ENCODE measurements at regions not wholly inside any gene's neighbourhood (a gene's known extent, or its start where the extent isn't known, plus 50 kb on each side); places are given as distances from the start of the nearest gene placed in this dataset.
"Not testable (repeated sequence)": the region's sequence is repeated elsewhere in the genome, so short reads cannot be mapped to it uniquely, and the experiment has no call there.

DNA sequence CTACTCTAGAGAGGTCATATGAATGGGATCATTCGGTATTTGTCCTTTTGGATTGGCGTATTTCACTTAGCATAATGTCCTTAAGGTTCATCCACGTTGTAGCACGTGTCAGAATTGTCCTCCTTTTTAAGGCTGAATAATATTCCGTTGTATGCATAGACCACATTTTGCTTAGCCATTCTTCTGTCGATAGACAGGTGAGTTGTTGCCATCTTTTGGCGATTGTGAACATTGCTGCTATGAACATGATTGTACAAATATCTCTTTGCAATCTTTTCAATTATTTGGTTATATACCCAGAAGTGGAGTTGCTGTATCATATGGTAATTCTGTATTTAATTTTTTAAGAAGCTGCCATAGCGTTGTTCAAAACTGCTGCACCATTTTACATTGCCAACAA lies 52.4 kb upstream of the GOLGA8J start:
- no peaks in the 10 kb centered on the region for H3K9me3 Mint-ChIP-seq (ENCODE audit: low read depth)
- H3K36me3 Mint-ChIP-seq = no peaks in the 10 kb centered on the region
- peaks cover 3% of the 10 kb centered on the region for H3K27me3 Mint-ChIP-seq
- no peak overlapping the region for H3K4me3 Mint-ChIP-seq
- CTCF ChIA-PET = no interaction called here
- ATAC-seq (no peak), DNase-seq (no peak)
- H3K4me1 Mint-ChIP-seq = no peaks in the 10 kb centered on the region
- no peak overlapping the region for H3K27ac Mint-ChIP-seq

DNA sequence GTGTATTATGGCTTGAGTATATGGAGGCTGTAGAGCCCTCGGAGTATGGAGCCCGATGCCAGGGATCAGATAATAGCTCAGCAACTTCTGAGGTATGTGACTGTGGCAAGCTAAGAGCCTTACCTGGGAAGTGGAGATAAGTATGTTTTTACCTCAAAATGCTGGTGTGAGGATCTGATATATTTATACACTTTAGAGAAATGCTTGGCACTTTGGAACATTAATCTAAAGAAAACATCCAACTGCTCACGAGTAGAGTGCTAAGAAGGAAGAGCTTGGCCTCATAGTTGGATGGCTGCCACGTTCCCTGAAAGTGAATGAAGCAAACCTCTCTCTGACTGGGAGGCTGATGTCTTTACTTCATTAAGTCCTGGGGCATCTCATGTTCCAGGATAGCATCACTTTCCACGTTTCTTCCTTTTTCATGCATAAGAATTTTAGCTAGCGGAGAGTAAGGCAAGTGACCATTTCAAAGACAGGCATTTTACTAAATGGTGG lies 58.9 kb upstream of the GOLGA8J start:
- H3K36me3 Mint-ChIP-seq = no peaks in the 10 kb centered on the region
- H3K4me1 Mint-ChIP-seq = no peaks in the 10 kb centered on the region
- ATAC-seq (no peak), DNase-seq (no peak)
- H3K9me3 Mint-ChIP-seq (ENCODE audit: low read depth) = no peaks in the 10 kb centered on the region
- no peak overlapping the region for H3K4me3 Mint-ChIP-seq
- H3K27me3 Mint-ChIP-seq = peaks cover 9% of the 10 kb centered on the region
- CTCF ChIA-PET = no interaction called here
- H3K27ac Mint-ChIP-seq = no peak overlapping the region

- Mint-ChIP-seq H3K27ac (no peak overlapping the region), H3K4me1 (no peaks in the 10 kb centered on the region)
- no peak for ATAC-seq
Measured at GRCh38 chr15:30010746-30011145, 72.0 kb upstream of the GOLGA8J start.

GRCh38 chr15:30008156-30008555 lies 74.6 kb upstream of the GOLGA8J start:
- no peak for DNase-seq
- Mint-ChIP-seq H3K27me3 (peaks cover 3% of the 10 kb centered on the region), H3K4me1 (no peaks in the 10 kb centered on the region), H3K4me3 (no peak overlapping the region), H3K27ac (no peak overlapping the region), H3K9me3 (ENCODE audit: low read depth) (no peaks in the 10 kb centered on the region), H3K36me3 (no peaks in the 10 kb centered on the region)
- ATAC-seq = no peak
- CTCF ChIA-PET = no interaction called here

More at GRCh38 chr15:30010746-30011145, 72.0 kb upstream of the GOLGA8J start:
- Mint-ChIP-seq H3K4me3 (no peak overlapping the region), H3K36me3 (no peaks in the 10 kb centered on the region), H3K27me3 (peaks cover 7% of the 10 kb centered on the region), H3K9me3 (ENCODE audit: low read depth) (no peaks in the 10 kb centered on the region)
- no peak for DNase-seq
- CTCF ChIA-PET = no interaction called here

GRCh38 chr15:30001602-30002001 lies 81.2 kb upstream of the GOLGA8J start:
- DNase-seq (no peak), ATAC-seq (no peak)
- no peak overlapping the region for H3K27ac Mint-ChIP-seq
- H3K4me1 Mint-ChIP-seq = no peaks in the 10 kb centered on the region
- CTCF ChIA-PET = no interaction called here
- no peaks in the 10 kb centered on the region for H3K27me3 Mint-ChIP-seq
- no peak overlapping the region for H3K4me3 Mint-ChIP-seq
- H3K36me3 Mint-ChIP-seq = no peaks in the 10 kb centered on the region
- no peaks in the 10 kb centered on the region for H3K9me3 Mint-ChIP-seq (ENCODE audit: low read depth)

GRCh38 chr15:29998033-29998432 lies 84.7 kb upstream of the GOLGA8J start:
- CTCF ChIA-PET = no interaction called here
- Mint-ChIP-seq H3K4me3 (no peak overlapping the region), H3K9me3 (ENCODE audit: low read depth) (no peaks in the 10 kb centered on the region), H3K4me1 (no peaks in the 10 kb centered on the region), H3K36me3 (no peaks in the 10 kb centered on the region), H3K27ac (no peak overlapping the region), H3K27me3 (no peaks in the 10 kb centered on the region)
- DNase-seq (no peak), ATAC-seq (no peak)

DNA sequence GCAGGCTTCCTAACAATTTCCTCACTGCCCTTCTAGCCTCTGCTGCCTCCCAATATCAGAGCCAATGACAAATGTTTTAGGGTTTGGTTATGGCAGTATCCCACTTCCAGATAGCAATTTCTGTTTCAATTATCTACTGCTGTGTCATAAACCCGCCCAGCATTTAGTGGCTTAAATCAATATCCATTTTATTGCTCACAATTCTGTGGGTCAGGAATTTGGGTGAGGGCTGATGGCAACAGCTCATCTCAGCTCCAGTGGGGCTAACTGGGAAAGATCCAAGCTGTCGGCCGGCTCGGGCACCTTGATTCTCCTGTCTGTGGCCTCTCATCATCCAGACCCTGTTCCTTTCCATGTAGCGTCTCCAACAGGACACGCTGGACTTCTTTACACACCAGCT lies 85.3 kb upstream of the GOLGA8J start:
- CTCF ChIA-PET = no interaction called here
- no peaks in the 10 kb centered on the region for H3K9me3 Mint-ChIP-seq (ENCODE audit: low read depth)
- no peaks in the 10 kb centered on the region for H3K36me3 Mint-ChIP-seq
- no peaks in the 10 kb centered on the region for H3K4me1 Mint-ChIP-seq
- no peaks in the 10 kb centered on the region for H3K27me3 Mint-ChIP-seq
- ATAC-seq = no peak
- H3K27ac Mint-ChIP-seq = no peak overlapping the region
- no peak for DNase-seq
- no peak overlapping the region for H3K4me3 Mint-ChIP-seq

DNA sequence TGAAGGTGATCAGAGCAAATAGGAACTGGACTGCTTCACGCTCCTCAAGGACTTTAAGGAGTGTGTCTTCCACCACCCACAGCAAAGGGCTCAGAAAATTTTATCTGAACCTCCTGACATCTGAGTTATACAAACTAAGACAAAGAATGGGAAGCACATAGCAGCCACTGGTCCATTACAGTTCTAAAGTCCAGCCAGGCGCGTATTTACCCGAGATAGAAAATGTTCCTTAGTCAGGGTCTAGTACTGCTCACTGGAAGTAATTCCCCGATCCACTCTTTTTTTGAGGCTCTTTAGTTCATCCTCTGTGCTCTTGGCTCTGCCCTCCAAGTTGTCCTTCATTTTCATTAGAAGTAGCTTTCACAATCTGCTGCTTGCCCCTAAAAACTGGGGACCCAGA lies 88.5 kb upstream of the GOLGA8J start:
- CTCF ChIA-PET = no interaction called here
- no peak overlapping the region for H3K27ac Mint-ChIP-seq
- no peaks in the 10 kb centered on the region for H3K9me3 Mint-ChIP-seq (ENCODE audit: low read depth)
- ATAC-seq (no peak), DNase-seq (no peak)
- no peak overlapping the region for H3K4me3 Mint-ChIP-seq
- H3K36me3 Mint-ChIP-seq = no peaks in the 10 kb centered on the region
- no peaks in the 10 kb centered on the region for H3K27me3 Mint-ChIP-seq
- no peaks in the 10 kb centered on the region for H3K4me1 Mint-ChIP-seq

- Mint-ChIP-seq H3K4me3 (no peak overlapping the region), H3K27ac (no peak overlapping the region), H3K27me3 (peaks cover 1% of the 10 kb centered on the region), H3K9me3 (ENCODE audit: low read depth) (no peaks in the 10 kb centered on the region), H3K36me3 (no peaks in the 10 kb centered on the region), H3K4me1 (no peaks in the 10 kb centered on the region)
- DNase-seq (no peak), ATAC-seq (no peak)
- CTCF ChIA-PET = no interaction called here
Measured at GRCh38 chr15:29990954-29991353, 91.8 kb upstream of the GOLGA8J start.

GRCh38 chr15:29990035-29990434 lies 92.7 kb upstream of the GOLGA8J start:
- no peak overlapping the region for H3K4me3 Mint-ChIP-seq
- H3K27ac Mint-ChIP-seq = no peak overlapping the region
- DNase-seq (no peak), ATAC-seq (no peak)
- no peaks in the 10 kb centered on the region for H3K9me3 Mint-ChIP-seq (ENCODE audit: low read depth)
- CTCF ChIA-PET = no interaction called here
- H3K27me3 Mint-ChIP-seq = peaks cover 5% of the 10 kb centered on the region
- no peaks in the 10 kb centered on the region for H3K4me1 Mint-ChIP-seq
- no peaks in the 10 kb centered on the region for H3K36me3 Mint-ChIP-seq

DNA sequence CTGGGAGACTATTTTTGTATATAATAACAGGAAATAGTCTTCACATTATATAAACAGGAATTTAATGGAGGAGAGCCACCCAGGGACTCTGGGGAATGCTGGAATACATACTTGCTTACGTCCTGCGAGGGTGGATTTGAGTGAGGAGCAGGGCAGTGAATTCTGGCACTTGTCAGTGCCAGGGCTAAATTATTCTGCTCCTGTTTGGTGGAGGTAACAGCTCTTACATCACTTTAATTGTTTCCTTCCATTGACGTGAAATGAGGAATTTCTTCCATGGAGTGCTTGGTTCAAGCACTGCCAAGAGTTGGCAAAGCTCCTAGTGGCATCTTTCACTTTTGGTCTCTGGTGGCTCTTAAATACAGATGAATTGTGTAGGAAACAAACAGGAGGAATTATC lies 94.1 kb upstream of the GOLGA8J start:
- no peak for DNase-seq
- ATAC-seq = no peak
- Mint-ChIP-seq H3K27ac (no peak overlapping the region), H3K4me3 (no peak overlapping the region), H3K4me1 (no peaks in the 10 kb centered on the region), H3K36me3 (no peaks in the 10 kb centered on the region), H3K9me3 (ENCODE audit: low read depth) (no peaks in the 10 kb centered on the region), H3K27me3 (peaks cover 5% of the 10 kb centered on the region)
- CTCF ChIA-PET = no interaction called here

GRCh38 chr15:29986946-29987345 lies 95.8 kb upstream of the GOLGA8J start:
- CTCF ChIA-PET = interaction anchor here (1.1 kb wide), 1 partner anchor 57 kb away, joined by 3 read pairs; no protein-coding TSS in a partner anchor
- H3K4me1 Mint-ChIP-seq = no peaks in the 10 kb centered on the region
- H3K36me3 Mint-ChIP-seq = no peaks in the 10 kb centered on the region
- H3K27me3 Mint-ChIP-seq = peaks cover 5% of the 10 kb centered on the region
- no peak overlapping the region for H3K27ac Mint-ChIP-seq
- no peak overlapping the region for H3K4me3 Mint-ChIP-seq
- DNase-seq = no peak
- H3K9me3 Mint-ChIP-seq (ENCODE audit: low read depth) = no peaks in the 10 kb centered on the region
- ATAC-seq = no peak

DNA sequence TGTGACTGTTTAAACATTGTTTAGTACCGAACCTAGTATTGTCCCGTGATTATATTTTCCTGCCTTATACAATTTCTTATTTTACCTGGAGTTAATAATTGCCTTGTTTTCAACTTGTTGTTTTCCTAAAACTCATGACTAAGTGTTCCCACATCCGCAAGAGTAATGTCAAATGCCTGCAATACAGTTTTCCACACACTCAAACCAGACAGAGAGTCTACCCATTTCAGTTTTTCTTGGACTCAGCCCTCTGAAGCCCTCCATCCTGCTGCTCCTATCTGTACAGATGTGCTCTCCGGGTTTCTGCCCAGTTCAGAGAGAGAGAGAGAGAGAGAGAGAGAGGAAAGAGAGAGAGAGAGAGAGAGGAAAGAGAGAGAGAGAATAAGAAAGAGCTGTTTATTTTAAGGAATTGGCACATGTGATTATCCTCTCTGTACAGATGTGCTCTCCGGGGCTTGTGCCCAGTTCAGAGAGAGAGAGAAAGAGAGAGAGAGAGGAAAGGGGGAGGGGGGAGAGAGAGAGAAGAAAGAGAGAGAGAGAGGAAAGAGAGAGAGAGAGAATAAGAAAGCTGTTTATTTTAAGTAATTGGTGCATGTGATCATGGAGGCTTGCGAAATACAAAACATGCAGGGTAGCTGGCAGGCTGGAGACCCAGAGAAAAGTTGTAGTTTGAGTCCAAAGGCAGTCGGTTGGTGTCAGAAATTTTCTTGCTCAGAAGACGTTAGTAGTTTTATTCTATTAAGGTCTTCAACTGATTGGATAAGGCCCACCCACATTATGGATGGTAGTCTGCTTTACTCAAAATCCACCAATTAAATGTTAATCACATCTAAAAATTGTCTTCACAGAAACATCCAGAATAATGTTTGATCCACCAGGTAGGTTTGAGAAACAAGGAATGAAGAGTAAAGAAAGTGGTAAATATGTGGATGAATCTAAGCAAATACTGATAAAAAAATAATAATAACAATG lies 104.1 kb upstream of the GOLGA8J start:
- no peaks in the 10 kb centered on the region for H3K27me3 Mint-ChIP-seq
- no peaks in the 10 kb centered on the region for H3K4me1 Mint-ChIP-seq
- CTCF ChIA-PET = no interaction called here
- H3K9me3 Mint-ChIP-seq (ENCODE audit: low read depth) = no peaks in the 10 kb centered on the region
- no peak for ATAC-seq
- no peaks in the 10 kb centered on the region for H3K36me3 Mint-ChIP-seq
- DNase-seq = no peak
- no peak overlapping the region for H3K27ac Mint-ChIP-seq
- H3K4me3 Mint-ChIP-seq = no peak overlapping the region

DNA sequence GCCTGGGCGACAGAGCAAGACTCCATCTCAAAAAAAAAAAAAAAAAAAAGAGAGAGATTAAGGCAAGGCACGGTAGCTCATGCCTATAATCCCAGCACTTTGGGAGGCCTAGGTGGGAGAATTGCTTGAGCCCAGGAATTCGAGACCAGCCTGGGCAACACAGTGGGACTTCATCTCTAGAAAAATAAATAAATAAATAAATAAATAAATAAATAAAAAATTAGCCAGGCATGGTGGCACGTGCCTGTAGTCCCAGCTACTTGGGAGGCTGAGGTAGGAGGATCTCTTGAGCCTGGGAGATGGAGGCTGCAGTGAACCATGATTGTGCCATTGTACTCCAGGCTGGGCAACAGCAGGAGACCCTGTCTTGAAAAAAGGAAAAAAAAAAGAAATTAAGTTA lies 108.7 kb upstream of the GOLGA8J start:
- H3K36me3 Mint-ChIP-seq; H3K9me3 Mint-ChIP-seq (ENCODE audit: low read depth); DNase-seq; ATAC-seq; H3K4me3 Mint-ChIP-seq; H3K4me1 Mint-ChIP-seq; H3K27ac Mint-ChIP-seq; CTCF ChIA-PET: not testable (repeated sequence)
- H3K27me3 Mint-ChIP-seq = peaks cover 34% of the 10 kb centered on the region
